K562 (cell line): ENCODE measurements at regions not wholly inside any gene's neighbourhood (a gene's known extent, or its start where the extent isn't known, plus 50 kb on each side); places are given as distances from the start of the nearest gene placed in this dataset.

ENCODE experiments used
- ATAC-seq: fragments of 200-7000 bp; cut with Tn5 transposase; 3 replicates; pipeline ENCODE4 v1.9.1; 2020; ENCODE audit warnings: moderate library complexity
- BruUV-seq: library from RNA; stranded (reverse); fragments of 400-500 nt; replicated peaks from 2 replicates; lab custom pipeline; 2021; lab: Mats Ljungman, UMichigan
- CTCF ChIA-PET: fragments of 300-600 bp; formaldehyde crosslinking; extraction: SDS; loops from one replicate; lab custom pipeline; 2021; ENCODE audit warnings: low intra/inter-chr PET ratio; lab: Yijun Ruan, JAX
- POLR2A ChIA-PET: fragments of 300-600, 350-650 bp; sonication (Branson Sonifier 250); formaldehyde crosslinking; extraction: SDS; loops from one replicate; lab custom pipeline; 2021; ENCODE audit warnings: antibody characterized with exemption, inconsistent platforms; lab: Yijun Ruan, JAX
- DNase-seq, 4 experiments: peaks; one replicate each; pipeline versions ENCODE4 v3.0.0 to v3.0.0-alpha.2; 2011 to 2018; ENCODE audit warnings: low spot score in 3 of 4, mixed read lengths in 3 of 4; ENCODE audit errors: extremely low read depth in 1 of 4
- FAIRE-seq: peaks from 2 replicates; lab custom pipeline; 2011; peaks lifted over from hg19 to GRCh38; lab: Jason Lieb, UNC
- H2AFZ ChIP-seq: 2 replicates; pipeline ENCODE4 v1.6.0; 2011; ENCODE audit warnings: low read depth, low read length, control low read depth, inconsistent platforms
- H3K27ac ChIP-seq: fragments of 200-600 bp; 3 replicates; pipeline ENCODE4 v1.8.0; 2011; ENCODE audit warnings: low read depth, mild to moderate bottlenecking, control low read depth, inconsistent platforms, low read length, moderate library complexity, mixed read lengths; ENCODE audit errors: extremely low read depth
- H3K27me3 ChIP-seq, 2 experiments: fragments of 300-600 bp in 1 of 2; 2 replicates in 1 of 2; 3 replicates in 1 of 2; pipeline versions ENCODE4 v1.6.0 to v1.8.0; 2011; ENCODE audit warnings: inconsistent platforms in 2 of 2, low read length in 2 of 2, mild to moderate bottlenecking in 1 of 2, mixed read lengths in 1 of 2, moderate library complexity in 1 of 2; ENCODE audit not compliant: control insufficient read depth in 2 of 2, insufficient read depth in 2 of 2
- H3K36me3 ChIP-seq: fragments of 300-600 bp; 3 replicates; pipeline ENCODE4 v1.8.0; 2011; ENCODE audit warnings: mild to moderate bottlenecking, low read length, inconsistent platforms; ENCODE audit not compliant: control insufficient read depth, insufficient read depth
- H3K4me1 ChIP-seq, 2 experiments: fragments of 200-600 bp in 1 of 2; replicated peaks in 1 of 2; 2 replicates in 1 of 2; 3 replicates in 1 of 2; pipeline versions ENCODE4 v1.5.1 to v1.8.0; 2011; ENCODE audit warnings: inconsistent platforms in 2 of 2, low read length in 2 of 2, mild to moderate bottlenecking in 1 of 2, mixed read lengths in 1 of 2, moderate library complexity in 1 of 2; ENCODE audit not compliant: control insufficient read depth in 2 of 2, insufficient read depth in 2 of 2
- H3K4me2 ChIP-seq: 2 replicates; pipeline ENCODE4 v1.6.1; 2011; ENCODE audit warnings: low read length, control low read depth, inconsistent platforms, mixed read lengths; ENCODE audit not compliant: insufficient read depth
- H3K4me3 ChIP-seq: fragments of 200-600 bp; sonication (generic), shearing (Covaris generic); 2 replicates; pipeline ENCODE4 v1.5.1; 2016; ENCODE audit warnings: control low read depth, inconsistent platforms
- H3K79me2 ChIP-seq: fragments of 200-600 bp; 3 replicates; pipeline ENCODE4 v1.8.0; 2011; ENCODE audit warnings: low read length, inconsistent platforms; ENCODE audit not compliant: control insufficient read depth, insufficient read depth
- H3K9ac ChIP-seq, 2 experiments: 2 replicates each; pipeline versions ENCODE4 v1.6.0 to v1.6.1; 2011; ENCODE audit warnings: low read depth in 2 of 2, low read length in 2 of 2, control low read depth in 1 of 2, inconsistent platforms in 1 of 2, mild to moderate bottlenecking in 1 of 2, mixed read lengths in 1 of 2; ENCODE audit not compliant: insufficient read depth in 1 of 2
- H3K9me1 ChIP-seq: one replicate; pipeline ENCODE4 v1.6.0; 2011; ENCODE audit warnings: inconsistent platforms, mild to moderate bottlenecking, low read length, moderate library complexity; ENCODE audit not compliant: control insufficient read depth, insufficient read depth
- H3K9me3 ChIP-seq: replicated peaks from 2 replicates; pipeline ENCODE4 v1.5.1; 2011; ENCODE audit warnings: low read depth, low read length, inconsistent platforms; ENCODE audit not compliant: control insufficient read depth, insufficient read depth
- H4K20me1 ChIP-seq: replicated peaks from 2 replicates; pipeline ENCODE4 v1.6.1; 2011; ENCODE audit warnings: low read length, inconsistent platforms, mixed read lengths; ENCODE audit not compliant: control insufficient read depth, insufficient read depth
- CHD2 ChIP-seq: IDR thresholded peaks from 2 replicates; pipeline ENCODE4 v1.6.1; 2011; ENCODE audit warnings: low read depth, low read length
- DEAF1 ChIP-seq: fragments of 450-650 bp; formaldehyde crosslinking; IDR thresholded peaks from 2 replicates; pipeline ENCODE4 v1.4.0; 2020; ENCODE audit warnings: mild to moderate bottlenecking, moderate library complexity
- E2F6 ChIP-seq, 2 experiments: IDR thresholded peaks; 2 replicates each; pipeline ENCODE4 v1.6.1; 2011; ENCODE audit warnings: borderline replicate concordance in 1 of 2, control low read depth in 1 of 2, low read depth in 1 of 2, low read length in 1 of 2, mild to moderate bottlenecking in 1 of 2, mixed read lengths in 1 of 2, moderate library complexity in 1 of 2; ENCODE audit not compliant: insufficient read depth in 1 of 2, insufficient read length in 1 of 2, poor library complexity in 1 of 2, severe bottlenecking in 1 of 2; ENCODE audit errors: extremely low read depth in 1 of 2
- GABPA ChIP-seq: fragments of 200-800 bp; sonication (Bioruptor generic); conservative IDR thresholded peaks from 2 replicates; pipeline ENCODE4 v1.6.1; 2016; ENCODE audit warnings: low read depth, missing genetic modification characterization, missing compliant biosample characterization
- GABPB1 ChIP-seq: sonication (generic); formaldehyde crosslinking; IDR thresholded peaks from 2 replicates; pipeline ENCODE4 v1.8.0; 2022; ENCODE audit warnings: mild to moderate bottlenecking, missing genetic modification reagents
- MTA1 ChIP-seq: fragments of 450-650 bp; IDR thresholded peaks from 2 replicates; pipeline ENCODE4 v1.6.1; 2017; ENCODE audit warnings: borderline replicate concordance
- PHF8 ChIP-seq: fragments of 200-600 bp; sonication (generic); IDR thresholded peaks from 2 replicates; pipeline ENCODE4 v1.6.1; 2012; ENCODE audit warnings: mixed run types, mild to moderate bottlenecking, inconsistent platforms, low read length, moderate library complexity, borderline replicate concordance
- SAP30 ChIP-seq: fragments of 200-600 bp; sonication (generic); IDR thresholded peaks from 2 replicates; pipeline ENCODE4 v1.6.1; 2012; ENCODE audit warnings: borderline replicate concordance, low read depth, mild to moderate bottlenecking, moderate library complexity, low read length, control low read depth, inconsistent platforms; ENCODE audit not compliant: insufficient read depth, poor library complexity, severe bottlenecking
- YY1 ChIP-seq, 3 experiments: IDR thresholded peaks; 2 replicates each; pipeline ENCODE4 v1.6.1; 2011; ENCODE audit warnings: low read length in 2 of 3, mild to moderate bottlenecking in 2 of 3, moderate library complexity in 2 of 3, borderline replicate concordance in 1 of 3, control low read depth in 1 of 3, low read depth in 1 of 3; ENCODE audit not compliant: insufficient read depth in 3 of 3, insufficient replicate concordance in 2 of 3, control insufficient read depth in 1 of 3, insufficient read length in 1 of 3; ENCODE audit errors: extremely low read depth in 1 of 3
- ZFPM2 ChIP-seq: fragments of 250-450 bp; sonication (Bioruptor Pico); IDR thresholded peaks from 2 replicates; pipeline ENCODE4 v1.5.1; 2022; ENCODE audit warnings: mild to moderate bottlenecking
- ZFX ChIP-seq: sonication (generic); formaldehyde crosslinking; IDR thresholded peaks from 2 replicates; pipeline ENCODE4 v1.8.0; 2022; ENCODE audit warnings: mild to moderate bottlenecking, missing genetic modification reagents, moderate library complexity
- ZNF764 ChIP-seq: fragments of 250-450 bp; sonication (Bioruptor Pico); IDR thresholded peaks from 2 replicates; pipeline ENCODE4 v1.4.0; 2020; ENCODE audit warnings: low read depth, mild to moderate bottlenecking, moderate library complexity
- WGBS: fragments of 100-300 bp; shearing (Covaris generic); methylation state at CpG from one replicate; pipeline ENCODE4 v1.1.6; 2016; ENCODE audit warnings: low coverage, mixed read lengths; ENCODE audit not compliant: insufficient coverage; ENCODE audit errors: missing lambda C conversion rate; 5-methylcytosine and 5-hydroxymethylcytosine counted together
- in situ Hi-C: fragments of 300-500 bp; cut with MboI; formaldehyde crosslinking; loops from 4 replicates; pipeline ENCODE4 v1.15.0; 2018; ENCODE audit warnings: inconsistent platforms, mixed read lengths
- intact Hi-C: fragments of 100-400 bp; cut with micrococcal nuclease; formaldehyde crosslinking; loops from 2 replicates; pipeline ENCODE4 v1.14.2; 2022
- TF ChIP-seq, protein P1 (sequence below): sonication (generic); formaldehyde crosslinking; IDR thresholded peaks from 2 replicates; pipeline ENCODE4 v1.8.1; 2023; ENCODE audit warnings: missing genetic modification reagents, mild to moderate bottlenecking, borderline replicate concordance

GRCh38 chr1:104072915-104073371, 323.2 kb downstream of the AMY1C start:
- H3K9me3 ChIP-seq: no peaks in the 10 kb centered on the region
- no peak overlapping the region for H3K27ac ChIP-seq
- no peak for FAIRE-seq
- ChIA-PET POLR2A (no interaction called here), CTCF (no interaction called here)
- H3K4me1 ChIP-seq: no peaks in the 10 kb centered on the region
- no peaks in the 10 kb centered on the region for H3K36me3 ChIP-seq
- BruUV-seq: no TSS peak
- intact Hi-C loops: no loop called here
- WGBS: 0% methylated on average over 23 of the region's 23 CpGs
- H3K9me1 ChIP-seq: no peaks in the 10 kb centered on the region
- H3K4me3 ChIP-seq: peak overlapping the region; percentile 1; the same call in 1 of the 2 replicates
- peak in 1 of 4 experiments; percentile 11 for DNase-seq
- no peak for ATAC-seq
- in situ Hi-C loops: no loop called here
- no peak overlapping the region for H3K9ac ChIP-seq
- no peaks in the 10 kb centered on the region for H4K20me1 ChIP-seq
- H3K27me3 ChIP-seq: no peaks in the 10 kb centered on the region
- no peaks in the 10 kb centered on the region for H3K79me2 ChIP-seq
- no peak overlapping the region for H3K4me2 ChIP-seq
- H2AFZ ChIP-seq: no peak overlapping the region
- TF ChIP-seq E2F6 (IDR thresholded peaks at IDR 0.05; ENCODE audit: borderline replicate concordance in 1 of 2, extremely low read depth in 1 of 2, insufficient read depth in 1 of 2, insufficient read length in 1 of 2, low read depth in 1 of 2, low read length in 1 of 2, poor library complexity in 1 of 2, severe bottlenecking in 1 of 2) (no peak), DEAF1 (CRISPR knock-in tag) (no peak), YY1 (IDR thresholded peaks at IDR 0.05; ENCODE audit: borderline replicate concordance in 1 of 3, control insufficient read depth in 1 of 3, extremely low read depth in 1 of 3, insufficient read depth in 3 of 3, insufficient read length in 1 of 3, insufficient replicate concordance in 2 of 3, low read depth in 1 of 3, low read length in 2 of 3) (peak in 2 of 3 experiments; percentile 27 to 77), ZNF764 (CRISPR knock-in tag) (no peak), ZFX (CRISPR knock-in tag) (peak; percentile 67), ZFPM2 (CRISPR knock-in tag) (no peak), CHD2 (no peak), SAP30 (no peak), MTA1 (no peak), PHF8 (peak; percentile 33; the same call in 1 of the 2 replicates), GABPA (tag) (peak; percentile 87), GABPB1 (CRISPR knock-in tag) (peak; percentile 81)
- TF ChIP-seq, protein P1, sequence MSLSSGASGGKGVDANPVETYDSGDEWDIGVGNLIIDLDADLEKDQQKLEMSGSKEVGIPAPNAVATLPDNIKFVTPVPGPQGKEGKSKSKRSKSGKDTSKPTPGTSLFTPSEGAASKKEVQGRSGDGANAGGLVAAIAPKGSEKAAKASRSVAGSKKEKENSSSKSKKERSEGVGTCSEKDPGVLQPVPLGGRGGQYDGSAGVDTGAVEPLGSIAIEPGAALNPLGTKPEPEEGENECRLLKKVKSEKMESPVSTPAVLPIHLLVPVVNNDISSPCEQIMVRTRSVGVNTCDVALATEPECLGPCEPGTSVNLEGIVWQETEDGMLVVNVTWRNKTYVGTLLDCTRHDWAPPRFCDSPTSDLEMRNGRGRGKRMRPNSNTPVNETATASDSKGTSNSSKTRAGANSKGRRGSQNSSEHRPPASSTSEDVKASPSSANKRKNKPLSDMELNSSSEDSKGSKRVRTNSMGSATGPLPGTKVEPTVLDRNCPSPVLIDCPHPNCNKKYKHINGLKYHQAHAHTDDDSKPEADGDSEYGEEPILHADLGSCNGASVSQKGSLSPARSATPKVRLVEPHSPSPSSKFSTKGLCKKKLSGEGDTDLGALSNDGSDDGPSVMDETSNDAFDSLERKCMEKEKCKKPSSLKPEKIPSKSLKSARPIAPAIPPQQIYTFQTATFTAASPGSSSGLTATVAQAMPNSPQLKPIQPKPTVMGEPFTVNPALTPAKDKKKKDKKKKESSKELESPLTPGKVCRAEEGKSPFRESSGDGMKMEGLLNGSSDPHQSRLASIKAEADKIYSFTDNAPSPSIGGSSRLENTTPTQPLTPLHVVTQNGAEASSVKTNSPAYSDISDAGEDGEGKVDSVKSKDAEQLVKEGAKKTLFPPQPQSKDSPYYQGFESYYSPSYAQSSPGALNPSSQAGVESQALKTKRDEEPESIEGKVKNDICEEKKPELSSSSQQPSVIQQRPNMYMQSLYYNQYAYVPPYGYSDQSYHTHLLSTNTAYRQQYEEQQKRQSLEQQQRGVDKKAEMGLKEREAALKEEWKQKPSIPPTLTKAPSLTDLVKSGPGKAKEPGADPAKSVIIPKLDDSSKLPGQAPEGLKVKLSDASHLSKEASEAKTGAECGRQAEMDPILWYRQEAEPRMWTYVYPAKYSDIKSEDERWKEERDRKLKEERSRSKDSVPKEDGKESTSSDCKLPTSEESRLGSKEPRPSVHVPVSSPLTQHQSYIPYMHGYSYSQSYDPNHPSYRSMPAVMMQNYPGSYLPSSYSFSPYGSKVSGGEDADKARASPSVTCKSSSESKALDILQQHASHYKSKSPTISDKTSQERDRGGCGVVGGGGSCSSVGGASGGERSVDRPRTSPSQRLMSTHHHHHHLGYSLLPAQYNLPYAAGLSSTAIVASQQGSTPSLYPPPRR (CRISPR knock-in tag): no peak
